PC-3 (cell line): ENCODE measurements at regions not wholly inside any gene's neighbourhood (a gene's known extent, or its start where the extent isn't known, plus 50 kb on each side); places are given as distances from the start of the nearest gene placed in this dataset.

Experiments used
- CTCF ChIP-seq: fragments of 300-600 bp; sonication (generic); conservative IDR thresholded peaks from 2 replicates; pipeline ENCODE4 v1.5.1; 2017; ENCODE audit warnings: antibody characterized with exemption, low read depth, mild to moderate bottlenecking, low read length
- EZH2 ChIP-seq: fragments of 300-600 bp; sonication (generic); IDR thresholded peaks from one replicate; pipeline ENCODE4 v1.6.1; 2017; ENCODE audit warnings: antibody characterized with exemption, mild to moderate bottlenecking, low read length; ENCODE audit not compliant: unreplicated experiment
- EZH2phosphoT487 ChIP-seq: fragments of 300-600 bp; sonication (generic); IDR thresholded peaks from 2 replicates; pipeline ENCODE4 v1.6.1; 2018; ENCODE audit warnings: mild to moderate bottlenecking, antibody characterized with exemption, low read length, borderline replicate concordance

- TF ChIP-seq CTCF = no peak
- TF ChIP-seq EZH2 = no peak
- TF ChIP-seq EZH2phosphoT487 = no peak
Observed at GRCh38 chr6:140905724-140906123, 1227.0 kb upstream of the GJE1 start.
